Neuronal stem cell (in vitro differentiated cells): ENCODE measurements at regions not wholly inside any gene's neighbourhood (a gene's known extent, or its start where the extent isn't known, plus 50 kb on each side); places are given as distances from the start of the nearest gene placed in this dataset.

Experiments used
- DNase-seq: peaks from one replicate; pipeline ENCODE4 v3.0.0-alpha.2; 2013; ENCODE audit warnings: low spot score
- H2AFZ ChIP-seq: one replicate; pipeline ENCODE4 v1.6.1; 2013; ENCODE audit warnings: mild to moderate bottlenecking, low read length, inconsistent platforms
- H2AK5ac ChIP-seq: 2 replicates; pipeline ENCODE4 v1.6.1; 2013; ENCODE audit warnings: low read depth, mild to moderate bottlenecking, inconsistent platforms, low read length, moderate library complexity, mixed read lengths
- H2BK120ac ChIP-seq: 2 replicates; pipeline ENCODE4 v1.6.1; 2013; ENCODE audit warnings: low read depth, mild to moderate bottlenecking, inconsistent platforms, low read length, moderate library complexity, mixed read lengths
- H2BK12ac ChIP-seq: one replicate; pipeline ENCODE4 v1.6.1; 2013; ENCODE audit warnings: low read length, inconsistent platforms
- H2BK15ac ChIP-seq: 2 replicates; pipeline ENCODE4 v1.6.1; 2013; ENCODE audit warnings: mild to moderate bottlenecking, low read length, inconsistent platforms, mixed read lengths
- H2BK5ac ChIP-seq: one replicate; pipeline ENCODE4 v1.6.1; 2013; ENCODE audit warnings: inconsistent platforms, mild to moderate bottlenecking, low read length, moderate library complexity
- H3K14ac ChIP-seq: one replicate; pipeline ENCODE4 v1.6.1; 2013; ENCODE audit warnings: low read length, inconsistent platforms
- H3K18ac ChIP-seq: 2 replicates; pipeline ENCODE4 v1.6.1; 2013; ENCODE audit warnings: low read length, inconsistent platforms
- H3K23ac ChIP-seq: 2 replicates; pipeline ENCODE4 v1.6.1; 2013; ENCODE audit warnings: low read depth, mild to moderate bottlenecking, mixed read lengths, low read length, inconsistent platforms; ENCODE audit not compliant: poor library complexity
- H3K27ac ChIP-seq: replicated peaks from 3 replicates; pipeline ENCODE4 v1.5.1; 2013; ENCODE audit warnings: low read length, inconsistent platforms
- H3K27me3 ChIP-seq, 3 experiments: 2 replicates each; pipeline ENCODE4 v1.6.1; 2013; ENCODE audit warnings: low read length in 3 of 3, mild to moderate bottlenecking in 2 of 3, inconsistent platforms in 1 of 3, low read depth in 1 of 3, mixed read lengths in 1 of 3, moderate library complexity in 1 of 3; ENCODE audit not compliant: control insufficient read depth in 3 of 3, insufficient read depth in 3 of 3
- H3K36me3 ChIP-seq, 2 donors: replicated peaks in 1 of 2; 2 replicates each; pipeline ENCODE4 v1.6.1; 2013; ENCODE audit warnings: low read length in 2 of 2; ENCODE audit not compliant: control insufficient read depth in 2 of 2, insufficient read depth in 2 of 2
- H3K4ac ChIP-seq: 2 replicates; pipeline ENCODE4 v1.6.1; 2013; ENCODE audit warnings: inconsistent platforms, mild to moderate bottlenecking, low read length, moderate library complexity
- H3K4me1 ChIP-seq, 2 donors: 1 replicate in 1 of 2; 2 replicates in 1 of 2; pipeline ENCODE4 v1.6.1; 2013; ENCODE audit warnings: low read length in 2 of 2, low read depth in 1 of 2; ENCODE audit not compliant: control insufficient read depth in 2 of 2, insufficient read depth in 1 of 2
- H3K4me2 ChIP-seq: one replicate; pipeline ENCODE4 v1.6.1; 2013; ENCODE audit warnings: mild to moderate bottlenecking, low read length, inconsistent platforms; ENCODE audit not compliant: insufficient read depth, poor library complexity, severe bottlenecking
- H3K4me3 ChIP-seq, 2 donors: 2 replicates each; pipeline ENCODE4 v1.5.1; 2013; ENCODE audit warnings: low read length in 2 of 2, mild to moderate bottlenecking in 2 of 2, inconsistent platforms in 1 of 2, moderate library complexity in 1 of 2
- H3K79me1 ChIP-seq: one replicate; pipeline ENCODE4 v1.6.1; 2013; ENCODE audit warnings: low read depth, mild to moderate bottlenecking, inconsistent platforms, low read length, moderate library complexity
- H3K9ac ChIP-seq: one replicate; pipeline ENCODE4 v1.6.1; 2013; ENCODE audit warnings: mild to moderate bottlenecking, low read depth, low read length, inconsistent platforms; ENCODE audit not compliant: poor library complexity
- H3K9me3 ChIP-seq, 2 donors: replicated peaks in 1 of 2; 2 replicates each; pipeline versions ENCODE3 to v1.6.1; 2013; ENCODE audit warnings: low read length in 2 of 2, mild to moderate bottlenecking in 2 of 2, inconsistent platforms in 1 of 2, low read depth in 1 of 2, mixed read lengths in 1 of 2, moderate library complexity in 1 of 2; ENCODE audit not compliant: control insufficient read depth in 2 of 2, insufficient read depth in 1 of 2
- H4K8ac ChIP-seq: one replicate; pipeline ENCODE4 v1.6.1; 2013; ENCODE audit warnings: low read depth, mild to moderate bottlenecking, inconsistent platforms, low read length, moderate library complexity
- H4K91ac ChIP-seq: one replicate; pipeline ENCODE4 v1.6.1; 2013; ENCODE audit warnings: low read length, low read depth, mild to moderate bottlenecking, inconsistent platforms; ENCODE audit not compliant: poor library complexity
- WGBS, 2 donors: extraction: QIAGEN DNeasy Blood & Tissue Kit; methylation state at CpG; one replicate each; pipeline ENCODE4 v1.1.7; 2013; ENCODE audit warnings: missing lambda C conversion rate in 2 of 2, mixed read lengths in 1 of 2; ENCODE audit not compliant: insufficient read length in 2 of 2, insufficient replicate concordance in 1 of 2; ENCODE audit errors: extremely low coverage in 2 of 2; 5-methylcytosine and 5-hydroxymethylcytosine counted together

DNA sequence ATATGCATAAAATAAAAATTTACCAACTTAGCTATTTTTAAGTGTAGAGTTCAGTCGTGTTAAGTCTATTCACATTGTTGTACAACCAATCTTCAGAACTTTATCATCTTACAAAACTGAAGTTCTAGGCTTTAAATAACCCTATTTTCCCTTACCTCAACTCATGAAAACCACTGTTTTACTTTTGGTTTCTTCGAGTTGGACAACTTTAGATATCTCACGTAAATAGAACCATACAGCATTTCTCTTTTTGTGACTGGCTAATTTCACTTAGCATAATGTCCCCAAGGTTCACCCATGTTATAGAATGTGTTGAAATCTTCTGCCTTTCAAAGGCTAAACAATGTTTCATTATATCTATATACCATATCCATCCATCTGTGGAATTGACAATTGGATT lies 819.0 kb upstream of the ADGRL4 start:
- H2AFZ ChIP-seq: no peak overlapping the region
- H3K4me1 ChIP-seq: no peaks in the 10 kb centered on the region
- no peak overlapping the region for H4K8ac ChIP-seq
- H3K23ac ChIP-seq: no peak overlapping the region
- H2AK5ac ChIP-seq: no peak overlapping the region
- H3K27me3 ChIP-seq: no peaks in the 10 kb centered on the region
- H3K4me2 ChIP-seq: no peak overlapping the region
- no peak overlapping the region for H2BK12ac ChIP-seq
- H3K18ac ChIP-seq: no peak overlapping the region
- H3K36me3 ChIP-seq: no peaks in the 10 kb centered on the region
- no peak overlapping the region for H3K14ac ChIP-seq
- no peak overlapping the region for H4K91ac ChIP-seq
- no peak overlapping the region for H3K4me3 ChIP-seq
- H3K9ac ChIP-seq: no peak overlapping the region
- H2BK15ac ChIP-seq: no peak overlapping the region
- WGBS, 2 donors: no CpG with 5 or more reads among the region's 3 CpGs
- H3K9me3 ChIP-seq: no peaks in the 10 kb centered on the region
- no peak for DNase-seq
- no peak overlapping the region for H2BK5ac ChIP-seq
- no peak overlapping the region for H3K4ac ChIP-seq
- H2BK120ac ChIP-seq: no peak overlapping the region
- H3K27ac ChIP-seq: no peak overlapping the region
- H3K79me1 ChIP-seq: no peaks in the 10 kb centered on the region

GRCh38 chr1:79822053-79822452 lies 815.5 kb upstream of the ADGRL4 start:
- Histone ChIP-seq H3K9me3 (no peaks in the 10 kb centered on the region), H4K91ac (no peak overlapping the region), H3K4me1 (no peaks in the 10 kb centered on the region), H3K18ac (peak overlapping the region; percentile 71), H2BK15ac (peak overlapping the region; percentile 37), H3K79me1 (no peaks in the 10 kb centered on the region), H2AFZ (peak overlapping the region; percentile 51), H2BK120ac (no peak overlapping the region), H2BK12ac (no peak overlapping the region), H4K8ac (no peak overlapping the region), H3K4me3 (no peak overlapping the region), H3K23ac (no peak overlapping the region), H3K4me2 (no peak overlapping the region), H2BK5ac (no peak overlapping the region), H3K4ac (no peak overlapping the region), H3K27ac (no peak overlapping the region), H3K27me3 (no peaks in the 10 kb centered on the region), H3K36me3 (no peaks in the 10 kb centered on the region), H2AK5ac (no peak overlapping the region), H3K9ac (no peak overlapping the region), H3K14ac (peak overlapping the region; percentile 21)
- DNase-seq: no peak
- WGBS, 2 donors: no CpG with 5 or more reads among the region's 11 CpGs

DNA sequence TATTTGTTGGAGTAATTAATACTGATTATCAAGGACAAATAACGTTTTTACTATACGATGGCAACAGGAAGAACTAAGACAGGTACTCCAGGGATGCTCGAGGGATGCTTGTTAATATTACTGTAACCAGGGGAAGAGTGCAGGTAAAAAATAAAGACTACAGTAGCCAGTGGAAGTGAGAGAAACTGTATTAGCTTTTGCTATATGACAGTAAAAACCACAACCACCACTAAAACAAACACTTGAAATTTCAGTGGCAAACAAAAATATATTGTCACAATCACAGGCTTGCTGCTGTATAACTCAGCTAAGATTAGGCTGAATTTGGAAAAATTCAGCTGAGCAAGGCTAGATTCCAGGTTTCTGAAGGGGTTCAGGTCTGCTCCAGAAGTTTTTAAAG lies 812.6 kb upstream of the ADGRL4 start:
- H3K36me3 ChIP-seq: no peaks in the 10 kb centered on the region
- H3K4me1 ChIP-seq: no peaks in the 10 kb centered on the region
- no peak overlapping the region for H4K8ac ChIP-seq
- no peak overlapping the region for H2BK12ac ChIP-seq
- no peak overlapping the region for H2BK15ac ChIP-seq
- no peaks in the 10 kb centered on the region for H3K27me3 ChIP-seq
- H3K79me1 ChIP-seq: no peaks in the 10 kb centered on the region
- DNase-seq: no peak
- H2BK5ac ChIP-seq: no peak overlapping the region
- H2AK5ac ChIP-seq: no peak overlapping the region
- no peak overlapping the region for H3K14ac ChIP-seq
- no peaks in the 10 kb centered on the region for H3K9me3 ChIP-seq
- H3K4me2 ChIP-seq: no peak overlapping the region
- no peak overlapping the region for H4K91ac ChIP-seq
- H3K23ac ChIP-seq: no peak overlapping the region
- no peak overlapping the region for H3K18ac ChIP-seq
- no peak overlapping the region for H3K4ac ChIP-seq
- H3K9ac ChIP-seq: no peak overlapping the region
- WGBS, 2 donors: no CpG with 5 or more reads among the region's 3 CpGs
- H3K27ac ChIP-seq: no peak overlapping the region
- no peak overlapping the region for H2AFZ ChIP-seq
- H2BK120ac ChIP-seq: no peak overlapping the region
- no peak overlapping the region for H3K4me3 ChIP-seq

DNA sequence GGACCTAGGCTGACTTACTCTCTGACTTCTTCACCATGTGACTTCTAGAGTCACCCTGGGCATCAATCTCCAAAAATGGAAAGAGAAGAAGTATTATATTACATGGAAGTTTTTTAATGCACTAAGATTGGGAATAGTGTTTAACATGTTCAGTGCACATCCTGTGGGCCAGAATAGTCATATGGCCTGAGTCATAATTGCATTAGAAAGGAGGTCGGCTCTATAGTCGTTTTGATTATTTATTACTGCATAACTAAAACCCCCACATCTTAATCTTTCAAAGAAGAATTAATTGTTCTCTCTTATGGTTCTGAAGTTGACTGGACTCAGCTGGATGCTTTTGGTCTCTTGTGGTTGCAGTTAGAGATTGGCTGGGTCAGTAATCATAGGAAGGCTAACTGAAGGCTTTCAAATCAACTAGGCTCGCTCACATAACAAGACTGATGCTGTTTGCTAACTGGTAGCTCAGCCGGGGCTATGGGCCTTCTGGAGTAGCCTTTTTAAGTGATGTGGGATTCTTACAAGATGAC lies 810.6 kb upstream of the ADGRL4 start:
- H3K18ac ChIP-seq: no peak overlapping the region

More for the DNA sequence above, 810.6 kb upstream of the ADGRL4 start:
- no peak overlapping the region for H2AK5ac ChIP-seq
- H2BK12ac ChIP-seq: no peak overlapping the region
- H2BK15ac ChIP-seq: no peak overlapping the region
- H3K23ac ChIP-seq: no peak overlapping the region
- no peak overlapping the region for H4K8ac ChIP-seq
- H4K91ac ChIP-seq: no peak overlapping the region
- no peak overlapping the region for H2BK120ac ChIP-seq
- no peak for DNase-seq
- no peak overlapping the region for H3K4me2 ChIP-seq
- no peaks in the 10 kb centered on the region for H3K79me1 ChIP-seq
- no peak overlapping the region for H3K14ac ChIP-seq
- no peaks in the 10 kb centered on the region for H3K36me3 ChIP-seq
- H3K9ac ChIP-seq: no peak overlapping the region
- H3K9me3 ChIP-seq: no peaks in the 10 kb centered on the region
- H3K27me3 ChIP-seq: no peaks in the 10 kb centered on the region
- WGBS, 2 donors: no CpG with 5 or more reads among the region's 4 CpGs
- H3K4me3 ChIP-seq: no peak overlapping the region
- H2AFZ ChIP-seq: no peak overlapping the region
- no peaks in the 10 kb centered on the region for H3K4me1 ChIP-seq
- H3K4ac ChIP-seq: no peak overlapping the region
- H2BK5ac ChIP-seq: no peak overlapping the region
- H3K27ac ChIP-seq: no peak overlapping the region
